Liver (tissue), 8 donors: ENCODE measurements at regions not wholly inside any gene's neighbourhood (a gene's known extent, or its start where the extent isn't known, plus 50 kb on each side); places are given as distances from the start of the nearest gene placed in this dataset.

Experiments
- DNase-seq: peaks from one replicate; pipeline ENCODE4 v3.0.0-alpha.2; 2017; ENCODE audit warnings: low spot score
- H3K27ac ChIP-seq, 2 donors: one replicate each; pipeline ENCODE4 v1.7.0; 2013; ENCODE audit warnings: inconsistent platforms in 2 of 2, low read length in 2 of 2, control low read depth in 1 of 2, low read depth in 1 of 2, mild to moderate bottlenecking in 1 of 2
- H3K27me3 ChIP-seq, 4 donors: one replicate each; pipeline versions ENCODE4 v1.6.1 to v1.7.0; 2013; ENCODE audit warnings: low read length in 3 of 4, inconsistent platforms in 1 of 4, mild to moderate bottlenecking in 1 of 4, moderate library complexity in 1 of 4; ENCODE audit not compliant: control insufficient read depth in 4 of 4, insufficient read depth in 4 of 4
- H3K36me3 ChIP-seq, 4 donors: one replicate each; pipeline versions ENCODE4 v1.6.1 to v1.7.0; 2013; ENCODE audit warnings: low read length in 3 of 4, mild to moderate bottlenecking in 3 of 4, low read depth in 1 of 4, moderate library complexity in 1 of 4; ENCODE audit not compliant: control insufficient read depth in 4 of 4, insufficient read depth in 3 of 4
- H3K4me1 ChIP-seq, 4 donors: one replicate each; pipeline versions ENCODE4 v1.6.1 to v1.7.0; 2013; ENCODE audit warnings: low read length in 3 of 4, mild to moderate bottlenecking in 3 of 4, moderate library complexity in 1 of 4; ENCODE audit not compliant: control insufficient read depth in 4 of 4, insufficient read depth in 4 of 4
- H3K4me3 ChIP-seq, 3 donors: one replicate each; pipeline versions ENCODE4 v1.6.1 to v1.7.0; 2013; ENCODE audit warnings: low read length in 3 of 3, control low read depth in 1 of 3, low read depth in 1 of 3, mild to moderate bottlenecking in 1 of 3
- H3K9ac ChIP-seq, 2 donors: one replicate each; pipeline ENCODE4 v1.7.0; 2013; ENCODE audit warnings: low read length in 2 of 2, mild to moderate bottlenecking in 2 of 2, moderate library complexity in 2 of 2, control low read depth in 1 of 2, low read depth in 1 of 2
- H3K9me3 ChIP-seq, 4 donors: one replicate each; pipeline versions ENCODE4 v1.6.1 to v1.7.0; 2013; ENCODE audit warnings: low read length in 3 of 4; ENCODE audit not compliant: control insufficient read depth in 4 of 4
- CTCF ChIP-seq: fragments of 150-350 bp; IDR thresholded peaks from 2 replicates; pipeline ENCODE4 v1.5.1; 2017; ENCODE audit warnings: improper control_type of control experiment, low read depth, low read length; ENCODE audit not compliant: missing input control
- EGR1 ChIP-seq, 2 donors: IDR thresholded peaks; 2 replicates each; pipeline ENCODE4 v1.6.1; 2016 to 2018; ENCODE audit warnings: antibody characterized with exemption in 2 of 2, low read depth in 2 of 2
- FOXA1 ChIP-seq: IDR thresholded peaks from 2 replicates; pipeline ENCODE4 v1.6.1; 2016; ENCODE audit warnings: antibody characterized with exemption
- GABPA ChIP-seq, 2 donors: IDR thresholded peaks in 1 of 2; conservative IDR thresholded peaks in 1 of 2; 2 replicates each; pipeline ENCODE4 v1.6.1; 2016; ENCODE audit warnings: antibody characterized with exemption in 2 of 2, mild to moderate bottlenecking in 1 of 2, moderate library complexity in 1 of 2
- HNF4A ChIP-seq, 2 donors: conservative IDR thresholded peaks; 2 replicates each; pipeline ENCODE4 v1.6.1; 2016; ENCODE audit warnings: antibody characterized with exemption in 2 of 2, mild to moderate bottlenecking in 2 of 2
- HNF4G ChIP-seq: IDR thresholded peaks from 2 replicates; pipeline ENCODE4 v1.6.1; 2016; ENCODE audit warnings: antibody characterized with exemption
- JUND ChIP-seq, 2 donors: IDR thresholded peaks; 2 replicates each; pipeline ENCODE4 v1.6.1; 2016; ENCODE audit warnings: antibody characterized with exemption in 2 of 2
- MAX ChIP-seq: IDR thresholded peaks from 2 replicates; pipeline ENCODE4 v1.6.1; 2016; ENCODE audit warnings: antibody characterized with exemption
- NR2F2 ChIP-seq: IDR thresholded peaks from 2 replicates; pipeline ENCODE4 v1.6.1; 2016; ENCODE audit warnings: antibody characterized with exemption
- RAD21 ChIP-seq, 2 donors: IDR thresholded peaks; 2 replicates each; pipeline ENCODE4 v1.6.1; 2016; ENCODE audit warnings: antibody characterized with exemption in 2 of 2, mild to moderate bottlenecking in 2 of 2
- REST ChIP-seq: IDR thresholded peaks from 2 replicates; pipeline ENCODE4 v1.6.1; 2016; ENCODE audit warnings: antibody characterized with exemption, mild to moderate bottlenecking
- TAF1 ChIP-seq: conservative IDR thresholded peaks from 2 replicates; pipeline ENCODE4 v1.6.1; 2016; ENCODE audit warnings: antibody characterized with exemption, mild to moderate bottlenecking
- YY1 ChIP-seq: IDR thresholded peaks from 2 replicates; pipeline ENCODE4 v1.6.1; 2016; ENCODE audit warnings: antibody characterized with exemption, mild to moderate bottlenecking
- WGBS: extraction: QIAGEN DNeasy Blood & Tissue Kit; methylation state at CpG from one replicate; pipeline ENCODE4 v1.1.7; 2013; 5-methylcytosine and 5-hydroxymethylcytosine counted together
- donor health status: healthy.
- donor health status: healthy.
- donor health status: healthy.
- donor health status: healthy.
- donor health status: healthy.

GRCh38 chrY:13093461-13093860, 188.8 kb downstream of the DDX3Y start:
- 51% methylated on average over 3 of the region's 3 CpGs for WGBS
- Histone ChIP-seq H3K9ac (no peak overlapping the region), H3K9me3 (no peaks in the 10 kb centered on the region), H3K27me3 (no peaks in the 10 kb centered on the region), H3K4me3 (no peak overlapping the region), H3K27ac (no peak overlapping the region), H3K4me1 (no peaks in the 10 kb centered on the region), H3K36me3 (no peaks in the 10 kb centered on the region)
- TF ChIP-seq CTCF (no peak), NR2F2 (no peak), RAD21 (IDR thresholded peaks at IDR 0.05) (no peak), HNF4A (conservative IDR thresholded peaks at IDR 0.05) (no peak), FOXA1 (no peak), YY1 (no peak), EGR1 (IDR thresholded peaks at IDR 0.05; ENCODE audit: low read depth in 2 of 2) (no peak), HNF4G (no peak), GABPA (IDR thresholded peaks at IDR 0.05 in 1 of 2, conservative IDR thresholded peaks at IDR 0.05 in 1 of 2) (no peak)
- no peak for DNase-seq

GRCh38 chrY:13094411-13094810, 189.7 kb downstream of the DDX3Y start:
- DNase-seq = no peak
- TF ChIP-seq REST (no peak), MAX (no peak), GABPA (IDR thresholded peaks at IDR 0.05 in 1 of 2, conservative IDR thresholded peaks at IDR 0.05 in 1 of 2) (no peak), YY1 (no peak), RAD21 (IDR thresholded peaks at IDR 0.05) (no peak), HNF4G (no peak), NR2F2 (no peak), TAF1 (no peak), JUND (IDR thresholded peaks at IDR 0.05) (no peak), EGR1 (IDR thresholded peaks at IDR 0.05; ENCODE audit: low read depth in 2 of 2) (no peak), FOXA1 (no peak)
- WGBS = 92% methylated on average over 1 of the region's 1 CpG
- Histone ChIP-seq H3K27me3 (no peaks in the 10 kb centered on the region), H3K9me3 (no peaks in the 10 kb centered on the region), H3K4me3 (no peak overlapping the region), H3K9ac (no peak overlapping the region), H3K36me3 (no peaks in the 10 kb centered on the region), H3K4me1 (no peaks in the 10 kb centered on the region), H3K27ac (no peak overlapping the region)
